GM18508 (cell line): ENCODE measurements at regions not wholly inside any gene's neighbourhood (a gene's known extent, or its start where the extent isn't known, plus 50 kb on each side); places are given as distances from the start of the nearest gene placed in this dataset.
"Not testable (repeated sequence)": the region's sequence is repeated elsewhere in the genome, so short reads cannot be mapped to it uniquely, and the experiment has no call there.

Experiments
- ATAC-seq: cut with Tn5 transposase; IDR thresholded peaks from one replicate; pipeline ENCODE4 v1.9.1; 2021; ENCODE audit warnings: moderate number of reproducible peaks; ENCODE audit not compliant: insufficient read depth, unreplicated experiment

- ATAC-seq, result no peak
These were observed 378.8 kb downstream of the BUD13 start for GRCh38 chr11:116394022-116394421.

- ATAC-seq, result no peak
These were observed 381.8 kb downstream of the BUD13 start for GRCh38 chr11:116390963-116391362.

GRCh38 chr11:116388146-116388545 lies 384.6 kb downstream of the BUD13 start:
- ATAC-seq, result no peak

- ATAC-seq, result no peak
These were observed 385.1 kb downstream of the BUD13 start for GRCh38 chr11:116387641-116388040.

GRCh38 chr11:116386118-116386699 lies 386.6 kb downstream of the BUD13 start:
- no peak for ATAC-seq

GRCh38 chr11:116384876-116385275 lies 387.9 kb downstream of the BUD13 start:
- ATAC-seq, result no peak

GRCh38 chr11:116384407-116384806 lies 388.4 kb downstream of the BUD13 start:
- no peak for ATAC-seq

GRCh38 chr11:116379185-116379828 lies 393.5 kb downstream of the BUD13 start:
- ATAC-seq, result no peak

GRCh38 chr11:116376547-116376946 lies 396.2 kb downstream of the BUD13 start:
- no peak for ATAC-seq

- no peak for ATAC-seq
These were observed 396.7 kb downstream of the BUD13 start for GRCh38 chr11:116376054-116376453.

GRCh38 chr11:116375221-116375620 lies 397.6 kb downstream of the BUD13 start:
- no peak for ATAC-seq

GRCh38 chr11:116374085-116374484 lies 398.7 kb downstream of the BUD13 start:
- ATAC-seq, result no peak

- ATAC-seq, result no peak
These were observed 399.5 kb downstream of the BUD13 start for GRCh38 chr11:116373104-116373944.

GRCh38 chr11:116371146-116371545 lies 401.6 kb downstream of the BUD13 start:
- no peak for ATAC-seq

- no peak for ATAC-seq
These were observed 404.0 kb downstream of the BUD13 start for GRCh38 chr11:116368784-116369183.

GRCh38 chr11:116366980-116367645 lies 405.7 kb downstream of the BUD13 start:
- ATAC-seq, result no peak

GRCh38 chr11:116366451-116366850 lies 406.3 kb downstream of the BUD13 start:
- no peak for ATAC-seq

GRCh38 chr11:116364925-116365324 lies 407.9 kb downstream of the BUD13 start:
- not testable (repeated sequence) for ATAC-seq

- ATAC-seq, result no peak
These were observed 408.4 kb downstream of the BUD13 start for GRCh38 chr11:116364348-116364747.

GRCh38 chr11:116360221-116360941 lies 412.4 kb downstream of the BUD13 start:
- ATAC-seq, result no peak
